Erythroblast (primary cell): ENCODE measurements at regions not wholly inside any gene's neighbourhood (a gene's known extent, or its start where the extent isn't known, plus 50 kb on each side); places are given as distances from the start of the nearest gene placed in this dataset.
A peak's percentile ranks its signal among the peaks of the same experiment; 100 is the strongest.
"Not testable (repeated sequence)": the region's sequence is repeated elsewhere in the genome, so short reads cannot be mapped to it uniquely, and the experiment has no call there.

Experiments
- DNase-seq, 2 experiments: peaks; one replicate each; lab custom pipeline; 2025; lab: John Stamatoyannopoulos, UW
- GATA1 ChIP-seq: IDR thresholded peaks from 2 replicates; pipeline ENCODE4 v1.6.1; 2011; ENCODE audit warnings: low read depth, mild to moderate bottlenecking, control low read depth, low read length, moderate library complexity
- POLR2A ChIP-seq: IDR thresholded peaks from 2 replicates; pipeline ENCODE4 v1.6.1; 2011; ENCODE audit warnings: mild to moderate bottlenecking, low read length

DNA sequence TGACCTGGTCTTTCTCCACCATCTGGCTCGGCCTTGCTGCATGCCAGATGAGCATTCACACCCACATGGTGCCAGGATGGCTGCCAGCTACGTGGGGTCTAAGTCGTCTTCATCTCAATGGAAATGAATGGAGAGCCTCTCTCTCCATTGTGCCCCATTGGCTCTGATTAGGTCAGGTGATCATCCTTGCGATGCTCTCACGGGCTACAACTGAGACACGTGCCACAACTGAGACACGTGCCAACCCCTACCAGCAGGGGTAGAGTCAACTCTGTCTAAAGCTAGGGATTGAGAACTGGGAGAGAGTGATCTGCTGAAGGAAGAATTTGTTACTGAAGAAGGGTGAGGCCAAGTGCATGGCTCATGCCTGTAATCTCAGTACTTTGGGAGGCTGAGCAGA, 67.3 kb upstream of the RALY start:
- TF ChIP-seq GATA1 (no peak), POLR2A (no peak)
- DNase-seq = no peak

DNA sequence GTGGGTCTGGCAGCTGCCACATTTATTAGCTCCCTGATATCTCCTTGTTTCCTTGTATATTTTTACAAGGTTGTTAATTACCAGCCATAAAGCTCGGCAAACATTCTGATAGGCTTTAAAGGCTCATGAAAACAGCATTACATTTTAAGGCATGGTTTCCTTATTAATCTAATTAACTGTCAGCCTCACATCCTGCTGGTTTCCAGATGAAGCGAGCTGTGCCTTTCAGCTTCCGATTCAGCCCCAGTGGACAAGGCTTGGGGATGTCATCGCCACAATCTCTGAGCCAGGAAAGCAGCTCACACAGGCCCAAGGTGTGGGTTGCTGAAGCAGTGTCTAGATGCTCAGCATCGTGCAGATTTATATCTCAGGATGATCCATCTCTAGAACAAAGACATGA, 66.0 kb upstream of the RALY start:
- no peak for DNase-seq

GRCh38 chr20:33929917-33930316, 63.8 kb upstream of the RALY start:
- no peak for DNase-seq
- TF ChIP-seq POLR2A (no peak), GATA1 (no peak)

More for the DNA sequence above, 66.0 kb upstream of the RALY start:
- TF ChIP-seq POLR2A = no peak
- no peak for TF ChIP-seq GATA1

- peak; percentile 80 to 83 for DNase-seq
- TF ChIP-seq GATA1 (no peak), POLR2A (no peak)
These were observed 60.2 kb upstream of the RALY start for GRCh38 chr20:33933469-33933909.

GRCh38 chr20:33936656-33937055, 57.1 kb upstream of the RALY start:
- DNase-seq = no peak
- TF ChIP-seq GATA1 (no peak), POLR2A (no peak)

DNA sequence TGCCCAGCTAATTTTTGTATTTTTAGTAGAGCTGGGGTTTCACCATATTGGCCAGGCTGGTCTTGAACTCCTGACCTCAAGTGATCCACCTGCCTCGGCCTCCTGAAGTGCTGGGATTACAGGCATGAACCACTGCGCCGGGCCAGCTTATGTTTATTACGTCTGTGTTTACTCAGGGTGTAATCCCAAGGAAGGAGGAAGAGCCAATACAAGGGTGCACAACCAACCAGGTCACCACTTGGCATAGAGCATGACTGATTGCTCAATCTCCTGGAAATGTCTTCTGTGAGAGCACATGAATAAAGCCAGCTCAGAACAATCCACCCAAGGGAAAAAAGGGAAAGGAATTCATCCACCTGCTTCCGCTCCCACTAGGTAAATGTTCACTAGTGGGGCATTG, 54.7 kb upstream of the RALY start:
- not testable (repeated sequence) for DNase-seq

GRCh38 chr20:33940666-33941065, 53.0 kb upstream of the RALY start:
- DNase-seq = no peak
- TF ChIP-seq POLR2A = no peak
- no peak for TF ChIP-seq GATA1
